Osteoblast (primary cell): ENCODE measurements at regions not wholly inside any gene's neighbourhood (a gene's known extent, or its start where the extent isn't known, plus 50 kb on each side); places are given as distances from the start of the nearest gene placed in this dataset.

ENCODE experiments used
- DNase-seq: peaks from one replicate; pipeline ENCODE4 v3.0.0; 2011; ENCODE audit warnings: low spot score, mixed read lengths; ENCODE audit not compliant: insufficient read length; ENCODE audit errors: missing footprints
- H2AFZ ChIP-seq: 2 replicates; pipeline ENCODE4 v1.6.0; 2011; ENCODE audit warnings: mild to moderate bottlenecking, low read length
- H3K27ac ChIP-seq: 2 replicates; pipeline ENCODE4 v1.5.1; 2011; ENCODE audit warnings: mild to moderate bottlenecking, low read depth, low read length, moderate library complexity
- H3K27me3 ChIP-seq: 2 replicates; pipeline ENCODE4 v1.6.0; 2012; ENCODE audit warnings: mild to moderate bottlenecking, control low read depth, inconsistent platforms, low read length, moderate library complexity; ENCODE audit not compliant: insufficient read depth
- H3K36me3 ChIP-seq: 2 replicates; pipeline ENCODE4 v1.5.1; 2011; ENCODE audit warnings: mild to moderate bottlenecking, low read length, control low read depth, moderate library complexity; ENCODE audit not compliant: insufficient read depth
- H3K4me1 ChIP-seq: 2 replicates; pipeline ENCODE4 v1.5.1; 2011; ENCODE audit warnings: mild to moderate bottlenecking, low read length, control low read depth, moderate library complexity; ENCODE audit not compliant: insufficient read depth
- H3K4me2 ChIP-seq: 2 replicates; pipeline ENCODE4 v1.6.0; 2011; ENCODE audit warnings: mild to moderate bottlenecking, low read length; ENCODE audit not compliant: insufficient read depth
- H3K4me3 ChIP-seq: fragments of 200-600 bp; sonication (generic); 3 replicates; pipeline ENCODE4 v1.5.1; 2012; ENCODE audit warnings: mild to moderate bottlenecking, low read length, inconsistent platforms; ENCODE audit not compliant: insufficient read depth
- H3K79me2 ChIP-seq: 2 replicates; pipeline ENCODE4 v1.6.0; 2012; ENCODE audit warnings: mild to moderate bottlenecking, low read length, control low read depth, inconsistent platforms; ENCODE audit not compliant: insufficient read depth
- H3K9me3 ChIP-seq: 2 replicates; pipeline ENCODE4 v1.5.1; 2011; ENCODE audit warnings: low read depth, low read length, control low read depth
- H4K20me1 ChIP-seq: 2 replicates; pipeline ENCODE4 v1.6.0; 2012; ENCODE audit warnings: mild to moderate bottlenecking, low read length, control low read depth; ENCODE audit not compliant: insufficient read depth
- TF ChIP-seq, protein P1 (sequence below): IDR thresholded peaks from 2 replicates; pipeline ENCODE4 v1.5.1; 2011; ENCODE audit warnings: mild to moderate bottlenecking, low read depth, low read length, moderate library complexity; ENCODE audit errors: extremely low read depth

DNA sequence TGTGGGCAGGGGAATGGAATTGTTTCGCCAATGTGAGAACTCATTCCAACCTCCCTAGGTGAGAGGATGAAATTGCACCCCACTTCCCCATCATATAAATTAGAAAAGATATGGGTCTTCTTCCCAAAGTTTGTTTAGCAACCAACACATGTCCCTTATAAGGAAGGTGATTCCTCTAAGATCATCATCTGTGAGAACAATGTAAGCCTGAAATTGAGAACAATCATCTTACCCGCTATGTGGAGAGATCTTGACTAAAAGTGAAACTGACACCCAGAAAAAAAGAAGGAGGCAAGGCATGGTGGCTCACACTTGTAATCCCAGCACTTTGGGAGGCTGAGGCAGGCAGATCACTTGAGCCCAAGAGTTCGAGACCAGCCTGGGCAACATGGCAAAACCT lies 173.2 kb upstream of the HMGA2 start:
- DNase-seq, result no peak
- H3K36me3 ChIP-seq, result no peaks in the 10 kb centered on the region
- H3K9me3 ChIP-seq, result no peaks in the 10 kb centered on the region
- no peaks in the 10 kb centered on the region for H4K20me1 ChIP-seq
- TF ChIP-seq, protein P1, sequence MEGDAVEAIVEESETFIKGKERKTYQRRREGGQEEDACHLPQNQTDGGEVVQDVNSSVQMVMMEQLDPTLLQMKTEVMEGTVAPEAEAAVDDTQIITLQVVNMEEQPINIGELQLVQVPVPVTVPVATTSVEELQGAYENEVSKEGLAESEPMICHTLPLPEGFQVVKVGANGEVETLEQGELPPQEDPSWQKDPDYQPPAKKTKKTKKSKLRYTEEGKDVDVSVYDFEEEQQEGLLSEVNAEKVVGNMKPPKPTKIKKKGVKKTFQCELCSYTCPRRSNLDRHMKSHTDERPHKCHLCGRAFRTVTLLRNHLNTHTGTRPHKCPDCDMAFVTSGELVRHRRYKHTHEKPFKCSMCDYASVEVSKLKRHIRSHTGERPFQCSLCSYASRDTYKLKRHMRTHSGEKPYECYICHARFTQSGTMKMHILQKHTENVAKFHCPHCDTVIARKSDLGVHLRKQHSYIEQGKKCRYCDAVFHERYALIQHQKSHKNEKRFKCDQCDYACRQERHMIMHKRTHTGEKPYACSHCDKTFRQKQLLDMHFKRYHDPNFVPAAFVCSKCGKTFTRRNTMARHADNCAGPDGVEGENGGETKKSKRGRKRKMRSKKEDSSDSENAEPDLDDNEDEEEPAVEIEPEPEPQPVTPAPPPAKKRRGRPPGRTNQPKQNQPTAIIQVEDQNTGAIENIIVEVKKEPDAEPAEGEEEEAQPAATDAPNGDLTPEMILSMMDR, result no peak
- no peak overlapping the region for H3K27ac ChIP-seq
- no peak overlapping the region for H2AFZ ChIP-seq
- no peak overlapping the region for H3K4me3 ChIP-seq
- H3K4me2 ChIP-seq, result no peak overlapping the region
- no peaks in the 10 kb centered on the region for H3K79me2 ChIP-seq
- peaks cover 29% of the 10 kb centered on the region for H3K4me1 ChIP-seq
- H3K27me3 ChIP-seq, result no peaks in the 10 kb centered on the region

DNA sequence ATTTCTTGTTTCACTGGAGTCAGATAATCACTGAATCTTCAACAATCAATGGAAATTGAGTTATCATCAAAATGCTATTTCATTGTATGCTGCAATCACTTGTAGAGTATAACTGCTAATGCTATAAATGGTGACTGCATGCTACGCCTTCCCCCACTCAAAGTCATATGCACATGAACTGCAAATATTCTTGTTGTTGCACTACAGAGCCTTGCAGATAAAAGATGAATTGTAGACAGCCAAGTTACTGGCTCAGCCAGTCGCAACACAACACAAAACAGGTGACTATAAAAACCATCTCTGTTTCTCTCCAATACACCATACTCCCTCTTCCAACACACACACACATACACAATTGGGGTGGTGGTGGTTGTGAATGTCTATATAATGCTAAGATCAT lies 171.0 kb upstream of the HMGA2 start:
- Histone ChIP-seq H3K79me2 (no peaks in the 10 kb centered on the region), H3K9me3 (no peaks in the 10 kb centered on the region), H3K4me1 (peaks cover 47% of the 10 kb centered on the region), H4K20me1 (no peaks in the 10 kb centered on the region), H3K4me3 (no peak overlapping the region), H3K27me3 (no peaks in the 10 kb centered on the region), H3K4me2 (no peak overlapping the region), H3K36me3 (no peaks in the 10 kb centered on the region), H3K27ac (no peak overlapping the region), H2AFZ (no peak overlapping the region)
- TF ChIP-seq, protein P1, result no peak
- no peak for DNase-seq

DNA sequence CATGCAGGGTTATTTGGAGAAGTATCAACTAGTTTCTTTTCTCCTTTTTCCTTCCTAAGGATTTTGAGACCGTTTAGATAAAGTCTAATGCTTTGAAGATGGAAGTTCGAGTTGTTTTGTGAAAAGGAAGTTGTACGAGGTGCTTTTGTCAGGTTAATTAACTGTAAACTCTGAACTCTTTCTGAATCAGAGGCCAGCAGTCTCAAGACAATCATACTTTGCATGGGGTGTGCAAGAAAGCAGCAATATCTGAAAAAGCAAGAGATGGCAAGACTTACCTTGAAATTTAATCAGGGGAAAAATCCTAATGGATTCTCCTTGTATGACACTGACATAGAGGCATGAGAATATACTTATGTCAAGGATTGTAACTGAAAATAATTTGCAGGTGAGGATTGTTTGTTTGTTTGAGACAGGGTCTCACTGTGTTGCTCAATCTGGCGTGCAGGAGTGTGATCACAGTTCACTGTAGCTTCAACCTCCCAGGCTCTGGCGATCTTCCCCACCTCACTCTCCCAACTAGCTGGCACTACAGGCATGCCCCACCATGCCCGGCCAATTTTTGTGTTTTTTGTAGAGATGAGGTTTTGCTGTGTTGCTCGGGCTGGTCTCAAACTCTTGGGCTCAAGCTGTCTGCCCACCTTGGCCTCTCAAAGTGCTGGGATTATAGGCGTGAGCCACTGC lies 170.2 kb upstream of the HMGA2 start:
- Histone ChIP-seq H2AFZ (peak overlapping the region; percentile 9), H3K27ac (peak overlapping the region; percentile 97), H3K9me3 (no peaks in the 10 kb centered on the region), H3K4me2 (no peak overlapping the region), H3K36me3 (no peaks in the 10 kb centered on the region), H3K27me3 (no peaks in the 10 kb centered on the region), H4K20me1 (no peaks in the 10 kb centered on the region), H3K4me3 (no peak overlapping the region), H3K4me1 (peaks cover 40% of the 10 kb centered on the region), H3K79me2 (no peaks in the 10 kb centered on the region)
- TF ChIP-seq, protein P1, result no peak
- DNase-seq, result no peak

DNA sequence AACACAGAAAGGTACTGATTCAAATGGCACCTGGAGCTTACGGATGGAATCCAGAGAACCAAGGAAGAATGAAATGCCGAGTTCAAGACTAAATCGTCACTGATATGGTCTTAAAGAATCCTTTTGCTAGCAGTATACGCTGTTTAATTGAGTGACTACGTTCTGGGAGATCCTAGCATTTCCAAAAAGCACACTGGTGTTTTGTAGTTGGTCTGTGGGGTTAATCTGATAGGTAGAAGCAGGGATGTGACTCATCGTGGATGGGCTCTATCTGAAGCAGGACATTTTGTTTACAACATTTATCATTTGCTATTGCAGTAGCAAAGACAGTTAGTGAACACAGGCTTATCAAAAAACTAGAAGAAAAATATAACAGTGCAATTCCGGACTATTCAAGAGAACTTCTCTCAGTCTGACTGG lies 169.2 kb upstream of the HMGA2 start:
- Histone ChIP-seq H3K27ac (peak overlapping the region; percentile 97), H3K36me3 (no peaks in the 10 kb centered on the region), H3K9me3 (no peaks in the 10 kb centered on the region), H4K20me1 (no peaks in the 10 kb centered on the region), H3K27me3 (no peaks in the 10 kb centered on the region), H3K79me2 (no peaks in the 10 kb centered on the region), H3K4me1 (peaks cover 31% of the 10 kb centered on the region), H2AFZ (peak overlapping the region; percentile 23), H3K4me2 (no peak overlapping the region), H3K4me3 (no peak overlapping the region)
- DNase-seq, result no peak
- TF ChIP-seq, protein P1, result no peak
